GM12878 (cell line): ENCODE measurements at regions not wholly inside any gene's neighbourhood (a gene's known extent, or its start where the extent isn't known, plus 50 kb on each side); places are given as distances from the start of the nearest gene placed in this dataset.

Experiments used
- ATAC-seq: fragments of 200-7000 bp; cut with Tn5 transposase; 3 replicates; pipeline ENCODE4 v1.9.1; 2020; ENCODE audit warnings: mild to moderate bottlenecking, moderate library complexity
- BruUV-seq: library from RNA; stranded (reverse); fragments of 400-500 nt; replicated peaks from 2 replicates; lab custom pipeline; 2021; lab: Mats Ljungman, UMichigan
- CTCF ChIA-PET: fragments of 300-600 bp; sonication (Branson Sonifier 250); formaldehyde crosslinking; extraction: SDS; loops from one replicate; lab custom pipeline; 2021; ENCODE audit warnings: inconsistent platforms; lab: Yijun Ruan, JAX
- POLR2A ChIA-PET: fragments of 350-600 bp; formaldehyde crosslinking; extraction: SDS; loops from one replicate; lab custom pipeline; 2021; ENCODE audit warnings: inconsistent platforms; lab: Charles Lee
- RAD21 ChIA-PET: fragments of 300-600 bp; sonication (Branson Sonifier 250); formaldehyde crosslinking; loops from one replicate; lab custom pipeline; 2023; ENCODE audit warnings: antibody characterized with exemption; ENCODE audit not compliant: unreplicated experiment; lab: Charles Lee
- SMC1A ChIA-PET: fragments of 300-600 bp; sonication (Branson Sonifier 250); formaldehyde crosslinking; loops from one replicate; lab custom pipeline; 2023; ENCODE audit not compliant: unreplicated experiment, uncharacterized antibody; lab: Charles Lee
- DNase-seq: peaks from one replicate; pipeline ENCODE4 v3.0.0-alpha.2; 2011; ENCODE audit warnings: low read depth, low spot score
- FAIRE-seq: peaks from 3 replicates; lab custom pipeline; 2011; peaks lifted over from hg19 to GRCh38; lab: Jason Lieb, UNC
- H2AFZ ChIP-seq: 2 replicates; pipeline ENCODE4 v1.6.0; 2011; ENCODE audit warnings: low read depth, low read length, control low read depth; ENCODE audit not compliant: control insufficient read depth
- H3K27ac ChIP-seq: 2 replicates; pipeline ENCODE4 v1.5.1; 2011; ENCODE audit warnings: control low read depth; ENCODE audit not compliant: control insufficient read depth, insufficient read depth
- H3K27me3 ChIP-seq, 2 experiments: replicated peaks in 1 of 2; 2 replicates each; pipeline versions ENCODE4 v1.6.0 to v1.6.1; 2011; ENCODE audit warnings: low read length in 1 of 2; ENCODE audit not compliant: control insufficient read depth in 2 of 2, insufficient read depth in 2 of 2
- H3K36me3 ChIP-seq, 2 experiments: 2 replicates each; pipeline ENCODE4 v1.5.1; 2011; ENCODE audit warnings: low read length in 1 of 2; ENCODE audit not compliant: control insufficient read depth in 2 of 2, insufficient read depth in 2 of 2
- H3K4me1 ChIP-seq: 2 replicates; pipeline ENCODE4 v1.6.1; 2011; ENCODE audit warnings: mild to moderate bottlenecking, low read length, moderate library complexity, mixed read lengths; ENCODE audit not compliant: control insufficient read depth, insufficient read depth
- H3K4me2 ChIP-seq: 2 replicates; pipeline ENCODE4 v1.6.0; 2011; ENCODE audit warnings: control low read depth; ENCODE audit not compliant: control insufficient read depth, insufficient read depth
- H3K4me3 ChIP-seq: fragments of 200-600 bp; sonication (generic); 2 replicates; pipeline ENCODE4 v1.5.1; 2016
- H3K79me2 ChIP-seq: 2 replicates; pipeline ENCODE4 v1.6.0; 2011; ENCODE audit warnings: low read length; ENCODE audit not compliant: control insufficient read depth, insufficient read depth
- H3K9ac ChIP-seq: 2 replicates; pipeline ENCODE4 v1.8.0; 2011; ENCODE audit warnings: low read length, control low read depth, mixed read lengths; ENCODE audit not compliant: control insufficient read depth, insufficient read depth
- H3K9me3 ChIP-seq: replicated peaks from 3 replicates; pipeline ENCODE4 v1.5.1; 2011; ENCODE audit warnings: mild to moderate bottlenecking, low read length; ENCODE audit not compliant: control insufficient read depth, insufficient read depth
- H4K20me1 ChIP-seq: 2 replicates; pipeline ENCODE4 v1.6.0; 2011; ENCODE audit not compliant: control insufficient read depth, insufficient read depth
- EED ChIP-seq: sonication (generic); IDR thresholded peaks from 2 replicates; pipeline ENCODE4 v1.6.1; 2016; ENCODE audit warnings: antibody characterized with exemption, low read depth
- IKZF2 ChIP-seq, 2 experiments: fragments of 450-650 bp; IDR thresholded peaks; 2 replicates each; pipeline ENCODE4 v1.6.1; 2017; ENCODE audit warnings: mild to moderate bottlenecking in 2 of 2, moderate library complexity in 2 of 2
- MYB ChIP-seq: fragments of 150-350 bp; IDR thresholded peaks from 2 replicates; pipeline ENCODE4 v1.6.1; 2014; ENCODE audit warnings: mild to moderate bottlenecking, low read depth, low read length, borderline replicate concordance
- PAX5 ChIP-seq: IDR thresholded peaks from 2 replicates; pipeline ENCODE4 v1.6.1; 2011; ENCODE audit warnings: low read depth, low read length, borderline replicate concordance
- PAX8 ChIP-seq: fragments of 450-650 bp; IDR thresholded peaks from 2 replicates; pipeline ENCODE4 v1.6.1; 2017; ENCODE audit warnings: mild to moderate bottlenecking, moderate library complexity
- POLR2AphosphoS5 ChIP-seq: IDR thresholded peaks from 2 replicates; pipeline ENCODE4 v1.6.1; 2011; ENCODE audit warnings: mild to moderate bottlenecking, low read length, inconsistent platforms
- SUZ12 ChIP-seq: fragments of 200-600 bp; sonication (generic); IDR thresholded peaks from one replicate; pipeline ENCODE4 v1.6.1; 2018; ENCODE audit warnings: antibody characterized with exemption, mild to moderate bottlenecking; ENCODE audit not compliant: unreplicated experiment
- TARDBP ChIP-seq: IDR thresholded peaks from 2 replicates; pipeline ENCODE4 v1.6.1; 2016; ENCODE audit warnings: borderline replicate concordance
- ZBTB4 ChIP-seq: fragments of 450-650 bp; formaldehyde crosslinking; IDR thresholded peaks from 2 replicates; pipeline ENCODE4 v1.4.0; 2022; ENCODE audit warnings: mild to moderate bottlenecking, moderate library complexity
- WGBS: methylation state at CpG from one replicate; pipeline ENCODE4 v1.1.6; 2016; ENCODE audit warnings: low lambda C conversion rate; ENCODE audit not compliant: insufficient replicate concordance, insufficient coverage; ENCODE audit errors: missing lambda C conversion rate; 5-methylcytosine and 5-hydroxymethylcytosine counted together
- in situ Hi-C: fragments of 300-500 bp; cut with MboI; formaldehyde crosslinking; loops from 9 replicates; pipeline ENCODE4 v1.14.3; 2018; ENCODE audit warnings: mixed read lengths
- intact Hi-C: fragments of 100-400 bp; cut with micrococcal nuclease; formaldehyde crosslinking; loops from one replicate; pipeline ENCODE4 v1.14.2; 2022; ENCODE audit not compliant: unreplicated experiment

- Histone ChIP-seq H3K36me3 (no peaks in the 10 kb centered on the region), H3K4me1 (no peaks in the 10 kb centered on the region), H3K27me3 (no peaks in the 10 kb centered on the region), H3K9ac (no peak overlapping the region), H2AFZ (no peak overlapping the region), H3K27ac (no peak overlapping the region), H3K79me2 (no peaks in the 10 kb centered on the region), H3K4me3 (no peak overlapping the region), H3K4me2 (no peak overlapping the region), H4K20me1 (no peaks in the 10 kb centered on the region), H3K9me3 (no peaks in the 10 kb centered on the region; the same call in 2 of the 3 replicates)
- intact Hi-C loops, result no loop called here
- CTCF ChIA-PET, result interaction anchor here (1.4 to 1.5 kb wide), 2 partner anchors 8 to 11 kb away, joined by 4 to 5 read pairs; no protein-coding TSS in a partner anchor
- no TSS peak for BruUV-seq
- RAD21 ChIA-PET, result interaction anchor here (1.1 to 1.5 kb wide), 3 partner anchors 9 to 239 kb away, joined by 3 to 4 read pairs (median 3); no protein-coding TSS in a partner anchor
- FAIRE-seq (no peak), ATAC-seq (no peak), DNase-seq (no peak)
- TF ChIP-seq IKZF2 (IDR thresholded peaks at IDR 0.05) (no peak), MYB (no peak), ZBTB4 (CRISPR knock-in tag) (no peak), TARDBP (no peak), PAX8 (no peak), PAX5 (no peak), EED (no peak), SUZ12 (no peak), POLR2AphosphoS5 (no peak)
- SMC1A ChIA-PET, result interaction anchor here (0.5 to 1.9 kb wide), 9 partner anchors 10 to 242 kb away, joined by 3 to 8 read pairs (median 3); no protein-coding TSS in a partner anchor
- WGBS, result 25% methylated on average over 2 of the region's 2 CpGs
- POLR2A ChIA-PET, result interaction anchor here (1.5 kb wide), 1 partner anchor 15 kb away, joined by 4 read pairs; no protein-coding TSS in a partner anchor
- in situ Hi-C loops, result no loop called here
Observed at GRCh38 chr13:103157434-103158145, 91.4 kb upstream of the SLC10A2 start.
